D341Med (cell line): ENCODE measurements at regions not wholly inside any gene's neighbourhood (a gene's known extent, or its start where the extent isn't known, plus 50 kb on each side); places are given as distances from the start of the nearest gene placed in this dataset.

ENCODE experiments used
- DNase-seq: peaks from one replicate; pipeline ENCODE4 v3.0.0; 2012; ENCODE audit warnings: low spot score

- no peak for DNase-seq
These were observed 139.5 kb downstream of the KIF18A start for GRCh38 chr11:27968461-27968860.

- DNase-seq = no peak
These were observed 142.4 kb downstream of the KIF18A start for GRCh38 chr11:27965559-27965958.

GRCh38 chr11:27963370-27963769 is 144.6 kb downstream of the KIF18A start:
- no peak for DNase-seq

- DNase-seq = no peak
These were observed 157.8 kb downstream of the KIF18A start for GRCh38 chr11:27949951-27950738.

- DNase-seq = no peak
These were observed 162.6 kb downstream of the KIF18A start for GRCh38 chr11:27945348-27945747.

- DNase-seq = no peak
These were observed 169.9 kb downstream of the KIF18A start for GRCh38 chr11:27938011-27938410.

- no peak for DNase-seq
These were observed 173.2 kb downstream of the KIF18A start for GRCh38 chr11:27934830-27935145.

- DNase-seq = no peak
These were observed 173.7 kb downstream of the KIF18A start for GRCh38 chr11:27933992-27934829.

GRCh38 chr11:27931770-27932169 is 176.2 kb downstream of the KIF18A start:
- no peak for DNase-seq

- no peak for DNase-seq
These were observed 177.0 kb downstream of the KIF18A start for GRCh38 chr11:27930946-27931345.

- DNase-seq = no peak
These were observed 179.1 kb downstream of the KIF18A start for GRCh38 chr11:27928809-27929208.

GRCh38 chr11:27926981-27927481 is 180.9 kb downstream of the KIF18A start:
- DNase-seq = peak; percentile 62

GRCh38 chr11:27926486-27926885 is 181.5 kb downstream of the KIF18A start:
- DNase-seq = no peak

- DNase-seq = no peak
These were observed 186.5 kb downstream of the KIF18A start for GRCh38 chr11:27921472-27921871.

GRCh38 chr11:27916541-27917100 is 191.3 kb downstream of the KIF18A start:
- no peak for DNase-seq

GRCh38 chr11:27914080-27914479 is 193.9 kb downstream of the KIF18A start:
- DNase-seq = no peak

GRCh38 chr11:27913650-27914049 is 194.3 kb downstream of the KIF18A start:
- no peak for DNase-seq

GRCh38 chr11:27912916-27913315 is 195.0 kb downstream of the KIF18A start:
- DNase-seq = no peak

- DNase-seq = no peak
These were observed 197.6 kb downstream of the KIF18A start for GRCh38 chr11:27910186-27910931.

GRCh38 chr11:27909386-27909785 is 198.6 kb downstream of the KIF18A start:
- DNase-seq = no peak

- DNase-seq = no peak
These were observed 199.3 kb downstream of the KIF18A start for GRCh38 chr11:27908621-27909020.

- no peak for DNase-seq
These were observed 200.4 kb downstream of the KIF18A start for GRCh38 chr11:27907530-27907929.
